ENCODE measurements at regions not wholly inside any gene's neighbourhood (a gene's known extent, or its start where the extent isn't known, plus 50 kb on each side); places are given as distances from the start of the nearest gene placed in this dataset.

DNA sequence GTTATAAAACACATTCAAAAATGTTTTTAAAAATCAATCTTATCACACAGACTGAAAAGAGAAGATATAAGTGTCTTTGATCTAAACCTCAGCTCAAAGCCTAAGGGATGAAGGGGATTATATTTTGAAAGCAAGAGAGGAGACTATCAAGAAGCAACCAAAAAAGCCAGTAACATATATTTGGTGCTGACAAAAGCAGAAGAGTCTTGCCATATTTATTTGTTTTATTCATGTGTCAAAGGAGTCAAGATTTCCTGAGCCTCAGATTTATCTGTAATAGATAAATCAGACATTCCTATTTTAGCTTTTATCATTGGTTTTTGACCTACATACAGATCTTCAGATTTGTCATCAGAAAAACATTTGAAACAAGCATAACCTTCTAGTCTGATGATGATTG lies 798.6 kb upstream of the PCDH9 start:
- no peak for TF ChIP-seq ZNF768 (tag by site-specific recombination; IDR thresholded peaks at IDR 0.05)
- TF ChIP-seq ZNF274 (IDR thresholded peaks at IDR 0.05; ENCODE audit: low read length): no peak
- no peak for TF ChIP-seq ZNF274 (tag by site-specific recombination; IDR thresholded peaks at IDR 0.05; ENCODE audit: borderline replicate concordance)
- TF ChIP-seq, protein P1, sequence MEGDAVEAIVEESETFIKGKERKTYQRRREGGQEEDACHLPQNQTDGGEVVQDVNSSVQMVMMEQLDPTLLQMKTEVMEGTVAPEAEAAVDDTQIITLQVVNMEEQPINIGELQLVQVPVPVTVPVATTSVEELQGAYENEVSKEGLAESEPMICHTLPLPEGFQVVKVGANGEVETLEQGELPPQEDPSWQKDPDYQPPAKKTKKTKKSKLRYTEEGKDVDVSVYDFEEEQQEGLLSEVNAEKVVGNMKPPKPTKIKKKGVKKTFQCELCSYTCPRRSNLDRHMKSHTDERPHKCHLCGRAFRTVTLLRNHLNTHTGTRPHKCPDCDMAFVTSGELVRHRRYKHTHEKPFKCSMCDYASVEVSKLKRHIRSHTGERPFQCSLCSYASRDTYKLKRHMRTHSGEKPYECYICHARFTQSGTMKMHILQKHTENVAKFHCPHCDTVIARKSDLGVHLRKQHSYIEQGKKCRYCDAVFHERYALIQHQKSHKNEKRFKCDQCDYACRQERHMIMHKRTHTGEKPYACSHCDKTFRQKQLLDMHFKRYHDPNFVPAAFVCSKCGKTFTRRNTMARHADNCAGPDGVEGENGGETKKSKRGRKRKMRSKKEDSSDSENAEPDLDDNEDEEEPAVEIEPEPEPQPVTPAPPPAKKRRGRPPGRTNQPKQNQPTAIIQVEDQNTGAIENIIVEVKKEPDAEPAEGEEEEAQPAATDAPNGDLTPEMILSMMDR (tag by site-specific recombination; IDR thresholded peaks at IDR 0.05): no peak
- no peak for TF ChIP-seq ZNF175 (tag by site-specific recombination; IDR thresholded peaks at IDR 0.05)
- TF ChIP-seq RBAK (tag by site-specific recombination; IDR thresholded peaks at IDR 0.05): no peak
- TF ChIP-seq, protein P2, sequence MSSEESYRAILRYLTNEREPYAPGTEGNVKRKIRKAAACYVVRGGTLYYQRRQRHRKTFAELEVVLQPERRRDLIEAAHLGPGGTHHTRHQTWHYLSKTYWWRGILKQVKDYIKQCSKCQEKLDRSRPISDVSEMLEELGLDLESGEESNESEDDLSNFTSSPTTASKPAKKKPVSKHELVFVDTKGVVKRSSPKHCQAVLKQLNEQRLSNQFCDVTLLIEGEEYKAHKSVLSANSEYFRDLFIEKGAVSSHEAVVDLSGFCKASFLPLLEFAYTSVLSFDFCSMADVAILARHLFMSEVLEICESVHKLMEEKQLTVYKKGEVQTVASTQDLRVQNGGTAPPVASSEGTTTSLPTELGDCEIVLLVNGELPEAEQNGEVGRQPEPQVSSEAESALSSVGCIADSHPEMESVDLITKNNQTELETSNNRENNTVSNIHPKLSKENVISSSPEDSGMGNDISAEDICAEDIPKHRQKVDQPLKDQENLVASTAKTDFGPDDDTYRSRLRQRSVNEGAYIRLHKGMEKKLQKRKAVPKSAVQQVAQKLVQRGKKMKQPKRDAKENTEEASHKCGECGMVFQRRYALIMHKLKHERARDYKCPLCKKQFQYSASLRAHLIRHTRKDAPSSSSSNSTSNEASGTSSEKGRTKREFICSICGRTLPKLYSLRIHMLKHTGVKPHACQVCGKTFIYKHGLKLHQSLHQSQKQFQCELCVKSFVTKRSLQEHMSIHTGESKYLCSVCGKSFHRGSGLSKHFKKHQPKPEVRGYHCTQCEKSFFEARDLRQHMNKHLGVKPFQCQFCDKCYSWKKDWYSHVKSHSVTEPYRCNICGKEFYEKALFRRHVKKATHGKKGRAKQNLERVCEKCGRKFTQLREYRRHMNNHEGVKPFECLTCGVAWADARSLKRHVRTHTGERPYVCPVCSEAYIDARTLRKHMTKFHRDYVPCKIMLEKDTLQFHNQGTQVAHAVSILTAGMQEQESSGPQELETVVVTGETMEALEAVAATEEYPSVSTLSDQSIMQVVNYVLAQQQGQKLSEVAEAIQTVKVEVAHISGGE (tag by site-specific recombination; conservative IDR thresholded peaks at IDR 0.05; ENCODE audit: low read depth): no peak
- no peak for TF ChIP-seq WT1 (tag by site-specific recombination; IDR thresholded peaks at IDR 0.05)
